IMR-90 (cell line): ENCODE measurements at regions not wholly inside any gene's neighbourhood (a gene's known extent, or its start where the extent isn't known, plus 50 kb on each side); places are given as distances from the start of the nearest gene placed in this dataset.

Experiments used
- ATAC-seq: fragments of 200-7000 bp; cut with Tn5 transposase; 2 replicates; pipeline ENCODE4 v1.9.1; 2020; ENCODE audit warnings: low read depth, mild to moderate bottlenecking, moderate library complexity
- BruUV-seq: library from RNA; stranded (reverse); fragments of 400-500 nt; replicated peaks from 2 replicates; lab custom pipeline; 2021; lab: Mats Ljungman, UMichigan
- CTCF ChIA-PET: fragments of 300-600 bp; formaldehyde crosslinking; extraction: SDS; loops from one replicate; lab custom pipeline; 2021; ENCODE audit warnings: antibody characterized with exemption; lab: Yijun Ruan, JAX
- POLR2A ChIA-PET: fragments of 300-600 bp; sonication (Branson Sonifier 250); formaldehyde crosslinking; loops from one replicate; lab custom pipeline; 2022; ENCODE audit warnings: antibody characterized with exemption; ENCODE audit not compliant: unreplicated experiment; lab: Charles Lee
- DNase-seq: peaks from one replicate; pipeline ENCODE4 v3.0.0; 2013
- H2AFZ ChIP-seq: replicated peaks from 2 replicates; pipeline ENCODE3; 2013; ENCODE audit warnings: low read length, mild to moderate bottlenecking; ENCODE audit not compliant: poor library complexity
- H2AK5ac ChIP-seq: 2 replicates; pipeline ENCODE4 v1.6.1; 2013; ENCODE audit warnings: low read depth, low read length, inconsistent platforms
- H2AK9ac ChIP-seq: replicated peaks from 2 replicates; pipeline ENCODE3; 2013; ENCODE audit warnings: mild to moderate bottlenecking, low read depth, low read length, moderate library complexity; ENCODE audit not compliant: poor library complexity
- H2BK120ac ChIP-seq: 2 replicates; pipeline ENCODE4 v1.6.1; 2013; ENCODE audit warnings: low read depth, low read length, inconsistent platforms
- H2BK15ac ChIP-seq: 3 replicates; pipeline ENCODE4 v1.6.1; 2013; ENCODE audit warnings: low read depth, low read length, inconsistent platforms
- H2BK20ac ChIP-seq: 2 replicates; pipeline ENCODE4 v1.6.1; 2013; ENCODE audit warnings: low read depth, mild to moderate bottlenecking, inconsistent platforms, low read length, moderate library complexity
- H2BK5ac ChIP-seq: 2 replicates; pipeline ENCODE4 v1.6.1; 2013; ENCODE audit warnings: mild to moderate bottlenecking, low read depth, low read length, inconsistent platforms; ENCODE audit not compliant: poor library complexity, severe bottlenecking
- H3K14ac ChIP-seq: replicated peaks from 2 replicates; pipeline ENCODE4 v1.6.1; 2013; ENCODE audit warnings: low read depth, low read length, inconsistent platforms
- H3K18ac ChIP-seq: 2 replicates; pipeline ENCODE4 v1.6.1; 2013; ENCODE audit warnings: low read depth, low read length, control low read depth
- H3K23ac ChIP-seq: 2 replicates; pipeline ENCODE4 v1.6.1; 2013; ENCODE audit warnings: low read depth, low read length, inconsistent platforms
- H3K27ac ChIP-seq: 2 replicates; pipeline ENCODE4 v1.5.1; 2013; ENCODE audit warnings: mild to moderate bottlenecking, control low read depth, low read length; ENCODE audit not compliant: insufficient read depth
- H3K27me3 ChIP-seq: 2 replicates; pipeline ENCODE4 v1.6.1; 2013; ENCODE audit warnings: low read length; ENCODE audit not compliant: control insufficient read depth, insufficient read depth
- H3K36me3 ChIP-seq: 2 replicates; pipeline ENCODE4 v1.6.1; 2013; ENCODE audit warnings: low read length, mixed read lengths; ENCODE audit not compliant: control insufficient read depth, insufficient read depth
- H3K4ac ChIP-seq: 2 replicates; pipeline ENCODE4 v1.6.1; 2013; ENCODE audit warnings: low read depth, low read length, inconsistent platforms
- H3K4me1 ChIP-seq: 2 replicates; pipeline ENCODE4 v1.6.1; 2013; ENCODE audit warnings: low read length, mixed read lengths; ENCODE audit not compliant: control insufficient read depth, insufficient read depth
- H3K4me2 ChIP-seq: 2 replicates; pipeline ENCODE4 v1.6.1; 2013; ENCODE audit warnings: low read depth, mild to moderate bottlenecking, control low read depth, low read length, moderate library complexity
- H3K4me3 ChIP-seq: 2 replicates; pipeline ENCODE4 v1.5.1; 2013; ENCODE audit warnings: low read depth, mild to moderate bottlenecking, control low read depth, low read length, moderate library complexity; ENCODE audit not compliant: insufficient read depth
- H3K56ac ChIP-seq: 2 replicates; pipeline ENCODE4 v1.6.1; 2013; ENCODE audit warnings: low read length, inconsistent platforms; ENCODE audit not compliant: insufficient read depth; ENCODE audit errors: extremely low read depth
- H3K79me1 ChIP-seq, 2 experiments: 2 replicates each; pipeline ENCODE4 v1.6.1; 2013; ENCODE audit warnings: low read length in 2 of 2, inconsistent platforms in 1 of 2, low read depth in 1 of 2
- H3K9ac ChIP-seq: 2 replicates; pipeline ENCODE4 v1.6.1; 2013; ENCODE audit warnings: low read depth, low read length, control low read depth
- H3K9me1 ChIP-seq: 2 replicates; pipeline ENCODE4 v1.6.1; 2013; ENCODE audit warnings: low read length, inconsistent platforms; ENCODE audit not compliant: insufficient read depth
- H3K9me3 ChIP-seq: 2 replicates; pipeline ENCODE4 v1.6.1; 2013; ENCODE audit warnings: low read length; ENCODE audit not compliant: control insufficient read depth, insufficient read depth
- H4K20me1 ChIP-seq: 2 replicates; pipeline ENCODE4 v1.6.1; 2013; ENCODE audit warnings: low read length, inconsistent platforms; ENCODE audit not compliant: insufficient read depth
- H4K5ac ChIP-seq: 2 replicates; pipeline ENCODE4 v1.6.1; 2013; ENCODE audit warnings: mild to moderate bottlenecking, low read depth, low read length, control low read depth
- H4K8ac ChIP-seq, 2 experiments: 2 replicates each; pipeline ENCODE4 v1.6.1; 2013; ENCODE audit warnings: low read depth in 2 of 2, low read length in 2 of 2, control low read depth in 1 of 2, inconsistent platforms in 1 of 2
- H4K91ac ChIP-seq: 2 replicates; pipeline ENCODE4 v1.6.1; 2013; ENCODE audit warnings: low read depth, low read length, inconsistent platforms; ENCODE audit not compliant: insufficient read depth
- BHLHE40 ChIP-seq: fragments of 150-350 bp; IDR thresholded peaks from 2 replicates; pipeline ENCODE4 v1.6.1; 2016; ENCODE audit warnings: mild to moderate bottlenecking, low read depth, low read length
- CHD1 ChIP-seq: IDR thresholded peaks from 2 replicates; pipeline ENCODE4 v1.6.1; 2012; ENCODE audit warnings: low read depth, low read length, improper control_type of control experiment
- MAFK ChIP-seq: IDR thresholded peaks from 2 replicates; pipeline ENCODE4 v1.6.1; 2012; ENCODE audit warnings: low read depth, low read length, improper control_type of control experiment
- MXI1 ChIP-seq: IDR thresholded peaks from 2 replicates; pipeline ENCODE4 v1.6.1; 2012; ENCODE audit warnings: low read depth, mild to moderate bottlenecking, low read length, moderate library complexity, borderline replicate concordance
- RFX5 ChIP-seq: IDR thresholded peaks from 2 replicates; pipeline ENCODE4 v1.8.0; 2012; ENCODE audit warnings: low read depth, mild to moderate bottlenecking, low read length, moderate library complexity
- WGBS, 2 experiments: methylation state at CpG; one replicate each; pipeline versions ENCODE4 v1.1.5 to v1.1.7; 2013; ENCODE audit warnings: missing lambda C conversion rate in 2 of 2; ENCODE audit not compliant: insufficient read length in 1 of 2; ENCODE audit errors: extremely low coverage in 2 of 2; 5-methylcytosine and 5-hydroxymethylcytosine counted together
- dilution Hi-C: fragments of 300-500 bp; cut with HindIII; formaldehyde crosslinking; loops from one replicate; pipeline ENCODE4 v1.14.3; 2018; ENCODE audit warnings: low sequenced_read_pairs; ENCODE audit not compliant: unreplicated experiment
- in situ Hi-C: fragments of 300-500 bp; cut with MboI; formaldehyde crosslinking; loops from 3 replicates; pipeline ENCODE4 v1.14.3; 2019; ENCODE audit warnings: low sequenced_read_pairs, inconsistent platforms, mixed read lengths
- intact Hi-C: fragments of 100-400 bp; cut with micrococcal nuclease; formaldehyde crosslinking; loops from 2 replicates; pipeline ENCODE4 v1.10.0; 2022
- TF ChIP-seq, protein P1 (sequence below): conservative IDR thresholded peaks from 2 replicates; pipeline ENCODE4 v1.5.1; 2012; ENCODE audit warnings: mild to moderate bottlenecking, low read depth, low read length, improper control_type of control experiment
- TF ChIP-seq, protein P2 (sequence below): fragments of 150-350 bp; IDR thresholded peaks from 2 replicates; pipeline ENCODE4 v1.6.1; 2017; ENCODE audit warnings: mild to moderate bottlenecking, antibody characterized with exemption, low read length, low read depth

DNA sequence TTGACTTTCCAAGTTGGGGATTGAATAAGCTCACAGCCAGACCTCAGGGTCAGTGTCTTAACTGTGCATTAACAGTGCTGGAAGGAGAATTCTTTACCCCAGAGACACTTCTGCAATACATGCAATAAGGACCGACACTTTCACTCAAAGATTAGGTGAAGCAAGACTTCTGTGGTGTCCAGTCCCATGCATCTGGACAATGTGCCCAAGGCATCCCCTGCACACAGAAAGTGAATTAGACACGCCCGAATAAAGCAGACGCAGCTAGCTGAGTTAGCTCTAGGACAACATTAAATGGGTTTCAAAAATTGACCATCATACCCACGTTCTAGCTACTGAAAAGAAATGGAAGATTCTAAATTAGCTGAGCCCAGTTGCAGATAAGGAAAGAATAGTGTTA, 223.9 kb upstream of the NR2F2 start:
- ATAC-seq = no peak
- TF ChIP-seq MAFK (no peak), RFX5 (no peak), CHD1 (no peak), MXI1 (no peak), BHLHE40 (no peak)
- TF ChIP-seq, protein P1, sequence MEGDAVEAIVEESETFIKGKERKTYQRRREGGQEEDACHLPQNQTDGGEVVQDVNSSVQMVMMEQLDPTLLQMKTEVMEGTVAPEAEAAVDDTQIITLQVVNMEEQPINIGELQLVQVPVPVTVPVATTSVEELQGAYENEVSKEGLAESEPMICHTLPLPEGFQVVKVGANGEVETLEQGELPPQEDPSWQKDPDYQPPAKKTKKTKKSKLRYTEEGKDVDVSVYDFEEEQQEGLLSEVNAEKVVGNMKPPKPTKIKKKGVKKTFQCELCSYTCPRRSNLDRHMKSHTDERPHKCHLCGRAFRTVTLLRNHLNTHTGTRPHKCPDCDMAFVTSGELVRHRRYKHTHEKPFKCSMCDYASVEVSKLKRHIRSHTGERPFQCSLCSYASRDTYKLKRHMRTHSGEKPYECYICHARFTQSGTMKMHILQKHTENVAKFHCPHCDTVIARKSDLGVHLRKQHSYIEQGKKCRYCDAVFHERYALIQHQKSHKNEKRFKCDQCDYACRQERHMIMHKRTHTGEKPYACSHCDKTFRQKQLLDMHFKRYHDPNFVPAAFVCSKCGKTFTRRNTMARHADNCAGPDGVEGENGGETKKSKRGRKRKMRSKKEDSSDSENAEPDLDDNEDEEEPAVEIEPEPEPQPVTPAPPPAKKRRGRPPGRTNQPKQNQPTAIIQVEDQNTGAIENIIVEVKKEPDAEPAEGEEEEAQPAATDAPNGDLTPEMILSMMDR = no peak
- TF ChIP-seq, protein P2, sequence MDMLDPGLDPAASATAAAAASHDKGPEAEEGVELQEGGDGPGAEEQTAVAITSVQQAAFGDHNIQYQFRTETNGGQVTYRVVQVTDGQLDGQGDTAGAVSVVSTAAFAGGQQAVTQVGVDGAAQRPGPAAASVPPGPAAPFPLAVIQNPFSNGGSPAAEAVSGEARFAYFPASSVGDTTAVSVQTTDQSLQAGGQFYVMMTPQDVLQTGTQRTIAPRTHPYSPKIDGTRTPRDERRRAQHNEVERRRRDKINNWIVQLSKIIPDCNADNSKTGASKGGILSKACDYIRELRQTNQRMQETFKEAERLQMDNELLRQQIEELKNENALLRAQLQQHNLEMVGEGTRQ = no peak
- BruUV-seq = no TSS peak

More for the DNA sequence above, 223.9 kb upstream of the NR2F2 start:
- intact Hi-C loops (no loop called here), dilution Hi-C loops (no loop called here), in situ Hi-C loops (no loop called here)
- Histone ChIP-seq H3K9me1 (peaks cover 3% of the 10 kb centered on the region; the same call in 1 of the 2 replicates), H4K5ac (no peak overlapping the region), H3K56ac (no peak overlapping the region), H2AFZ (no peak overlapping the region), H2AK9ac (no peak overlapping the region), H3K23ac (no peak overlapping the region), H4K8ac (no peak overlapping the region), H3K14ac (no peak overlapping the region), H3K27ac (no peak overlapping the region), H3K4ac (no peak overlapping the region), H3K4me2 (no peak overlapping the region), H3K79me1 (no peaks in the 10 kb centered on the region), H2BK5ac (no peak overlapping the region), H3K4me3 (no peak overlapping the region), H2BK15ac (no peak overlapping the region), H3K9ac (no peak overlapping the region), H3K4me1 (no peaks in the 10 kb centered on the region; the same call in 1 of the 2 replicates), H3K9me3 (no peaks in the 10 kb centered on the region), H4K91ac (no peak overlapping the region), H3K36me3 (no peaks in the 10 kb centered on the region), H2BK120ac (no peak overlapping the region), H3K18ac (no peak overlapping the region), H2AK5ac (no peak overlapping the region), H4K20me1 (no peaks in the 10 kb centered on the region), H3K27me3 (no peaks in the 10 kb centered on the region), H2BK20ac (no peak overlapping the region)
- POLR2A ChIA-PET = no interaction called here
- CTCF ChIA-PET = no interaction called here
- 100% methylated on average over 1 of the region's 5 CpGs; no CpG with 5 or more reads in 1 of the 2 experiments for WGBS, 2 experiments
- no peak for DNase-seq
